GM23248 (cell line): ENCODE measurements at regions not wholly inside any gene's neighbourhood (a gene's known extent, or its start where the extent isn't known, plus 50 kb on each side); places are given as distances from the start of the nearest gene placed in this dataset.

Experiments
- DNase-seq: peaks from one replicate; pipeline ENCODE4 v3.0.0-alpha.2; 2015
- H2AFZ ChIP-seq: fragments of 200-600 bp; sonication (generic); 2 replicates; pipeline ENCODE4 v1.6.1; 2016; ENCODE audit warnings: antibody characterized with exemption
- H3F3A ChIP-seq: fragments of 200-600 bp; sonication (generic); 2 replicates; pipeline ENCODE4 v1.6.1; 2016; ENCODE audit warnings: mild to moderate bottlenecking, antibody characterized with exemption, mixed run types; ENCODE audit not compliant: insufficient read depth
- H3K27ac ChIP-seq: fragments of 200-600 bp; sonication (generic); 2 replicates; pipeline ENCODE4 v1.5.1; 2016; ENCODE audit warnings: mild to moderate bottlenecking
- H3K27me3 ChIP-seq: fragments of 200-600 bp; sonication (generic); replicated peaks from 2 replicates; pipeline ENCODE4 v1.6.1; 2016; ENCODE audit warnings: mild to moderate bottlenecking; ENCODE audit not compliant: insufficient read depth
- H3K36me3 ChIP-seq: fragments of 200-600 bp; sonication (generic); 2 replicates; pipeline ENCODE4 v1.6.1; 2016; ENCODE audit warnings: low read depth, mild to moderate bottlenecking
- H3K4me1 ChIP-seq: fragments of 200-600 bp; sonication (generic); 2 replicates; pipeline ENCODE4 v1.6.1; 2016; ENCODE audit warnings: mild to moderate bottlenecking; ENCODE audit not compliant: insufficient read depth
- H3K4me2 ChIP-seq: fragments of 200-600 bp; sonication (generic); one replicate; pipeline ENCODE4 v1.6.1; 2016; ENCODE audit warnings: mild to moderate bottlenecking; ENCODE audit not compliant: unreplicated experiment
- H3K4me3 ChIP-seq: fragments of 200-600 bp; sonication (generic); 2 replicates; pipeline ENCODE4 v1.5.1; 2016; ENCODE audit warnings: mild to moderate bottlenecking
- H3K79me2 ChIP-seq: fragments of 200-600 bp; sonication (generic); 2 replicates; pipeline ENCODE4 v1.6.1; 2016; ENCODE audit warnings: mild to moderate bottlenecking; ENCODE audit not compliant: insufficient read depth
- H3K9ac ChIP-seq: fragments of 200-600 bp; sonication (generic); 2 replicates; pipeline ENCODE4 v1.6.1; 2016; ENCODE audit warnings: mild to moderate bottlenecking
- H3K9me2 ChIP-seq: fragments of 200-600 bp; sonication (generic); 2 replicates; pipeline ENCODE4 v1.6.1; 2016; ENCODE audit warnings: mixed run types, mild to moderate bottlenecking, moderate library complexity; ENCODE audit not compliant: insufficient read depth
- H3K9me3 ChIP-seq: fragments of 200-600 bp; sonication (generic); one replicate; pipeline ENCODE4 v1.6.1; 2017; ENCODE audit warnings: low read depth
- H4K20me1 ChIP-seq: fragments of 200-600 bp; sonication (generic); 2 replicates; pipeline ENCODE4 v1.6.0; 2016; ENCODE audit not compliant: insufficient read depth
- EZH2 ChIP-seq: fragments of 200-600 bp; sonication (generic); IDR thresholded peaks from 2 replicates; pipeline ENCODE4 v1.6.1; 2018; ENCODE audit warnings: antibody characterized with exemption, mild to moderate bottlenecking; ENCODE audit not compliant: insufficient read depth, poor library complexity, severe bottlenecking
- EZH2phosphoT487 ChIP-seq: fragments of 200-600 bp; sonication (generic); IDR thresholded peaks from 2 replicates; pipeline ENCODE4 v1.6.1; 2018; ENCODE audit warnings: antibody characterized with exemption, moderate library complexity, mild to moderate bottlenecking, low read depth; ENCODE audit not compliant: insufficient read depth
- WGBS, 2 experiments: methylation state at CpG; one replicate each; pipeline ENCODE4 v1.1.6; 2015 to 2017; ENCODE audit warnings: low lambda C conversion rate in 2 of 2, low coverage in 1 of 2; ENCODE audit errors: missing lambda C conversion rate in 2 of 2; 5-methylcytosine and 5-hydroxymethylcytosine counted together
- in situ Hi-C: fragments of 300-500 bp; cut with MboI; formaldehyde crosslinking; loops from 2 replicates; pipeline ENCODE4 v1.15.0; 2020

GRCh38 chr20:40880063-40880728 is 148.4 kb upstream of the TOP1 start:
- Histone ChIP-seq H3K9me3 (no peaks in the 10 kb centered on the region), H3F3A (no peaks in the 10 kb centered on the region), H4K20me1 (no peaks in the 10 kb centered on the region), H3K36me3 (no peaks in the 10 kb centered on the region), H3K4me1 (no peaks in the 10 kb centered on the region), H2AFZ (no peak overlapping the region), H3K27me3 (no peaks in the 10 kb centered on the region; the same call in 1 of the 2 replicates), H3K27ac (no peak overlapping the region), H3K79me2 (no peaks in the 10 kb centered on the region), H3K4me2 (no peak overlapping the region), H3K4me3 (no peak overlapping the region), H3K9me2 (no peaks in the 10 kb centered on the region), H3K9ac (no peak overlapping the region)
- WGBS, 2 experiments, result 36 to 41% methylated on average over 3 of the region's 3 CpGs
- TF ChIP-seq EZH2, result no peak
- no peak for TF ChIP-seq EZH2phosphoT487
- DNase-seq, result no peak
- in situ Hi-C loops, result no loop called here

DNA sequence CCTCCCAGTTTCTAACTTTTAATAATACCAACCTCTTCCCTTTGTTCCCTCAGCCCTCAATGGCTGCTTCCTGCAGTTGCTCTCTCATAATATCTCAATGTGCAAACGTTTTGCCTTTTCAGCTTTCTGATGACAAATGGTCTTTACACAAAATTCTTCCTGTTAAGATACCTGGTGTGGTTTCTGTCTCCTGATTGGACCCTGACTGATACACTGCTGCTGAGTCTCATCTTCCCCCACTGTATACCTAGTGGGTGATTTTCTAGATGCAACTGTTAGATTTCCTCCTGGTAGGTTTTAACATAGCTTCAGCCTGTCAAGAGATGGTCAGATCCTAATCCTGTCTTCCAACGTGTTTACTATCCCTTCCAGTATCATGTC is 147.9 kb upstream of the TOP1 start:
- H3K4me2 ChIP-seq, result no peak overlapping the region
- no peaks in the 10 kb centered on the region for H3K36me3 ChIP-seq
- no peaks in the 10 kb centered on the region for H3K9me2 ChIP-seq
- no peaks in the 10 kb centered on the region for H3F3A ChIP-seq
- TF ChIP-seq EZH2phosphoT487, result no peak
- no peak for TF ChIP-seq EZH2
- no peaks in the 10 kb centered on the region for H4K20me1 ChIP-seq
- 13 to 22% methylated on average over 2 of the region's 2 CpGs for WGBS, 2 experiments
- H3K79me2 ChIP-seq, result no peaks in the 10 kb centered on the region
- no peak overlapping the region for H3K9ac ChIP-seq
- no peak overlapping the region for H3K27ac ChIP-seq
- H3K4me3 ChIP-seq, result no peak overlapping the region
- in situ Hi-C loops, result no loop called here
- H3K4me1 ChIP-seq, result no peaks in the 10 kb centered on the region
- H3K27me3 ChIP-seq, result no peaks in the 10 kb centered on the region; the same call in 1 of the 2 replicates
- H3K9me3 ChIP-seq, result no peaks in the 10 kb centered on the region
- DNase-seq, result no peak
- no peak overlapping the region for H2AFZ ChIP-seq

DNA sequence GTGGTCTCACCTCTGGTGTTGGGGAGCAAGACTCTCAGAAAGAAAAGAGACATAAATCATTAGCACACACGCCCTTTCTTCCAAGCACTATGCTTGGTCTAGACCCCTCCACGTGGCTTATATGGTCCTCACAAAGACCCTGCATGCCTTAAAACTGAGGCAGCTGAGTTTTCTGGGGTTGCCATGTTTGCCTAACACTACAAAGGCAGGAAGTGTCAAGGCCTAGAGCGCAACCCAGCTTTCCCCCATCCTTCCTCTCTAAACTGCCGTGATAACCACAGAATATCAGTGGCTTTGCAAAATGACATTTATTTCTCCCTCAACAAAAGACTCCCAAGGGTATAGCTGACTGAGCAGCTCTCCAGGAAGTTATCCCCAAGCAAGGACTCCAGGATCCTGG is 146.5 kb upstream of the TOP1 start:
- H3K4me1 ChIP-seq, result no peaks in the 10 kb centered on the region
- no peaks in the 10 kb centered on the region; the same call in 1 of the 2 replicates for H3K27me3 ChIP-seq
- in situ Hi-C loops, result no loop called here
- no peaks in the 10 kb centered on the region for H3K9me3 ChIP-seq
- no peaks in the 10 kb centered on the region for H3K9me2 ChIP-seq
- no peaks in the 10 kb centered on the region for H4K20me1 ChIP-seq
- H3K27ac ChIP-seq, result no peak overlapping the region
- H3K79me2 ChIP-seq, result no peaks in the 10 kb centered on the region
- H3K4me2 ChIP-seq, result no peak overlapping the region
- H3F3A ChIP-seq, result no peaks in the 10 kb centered on the region
- no peak overlapping the region for H3K4me3 ChIP-seq
- H2AFZ ChIP-seq, result no peak overlapping the region
- no peak for DNase-seq
- H3K9ac ChIP-seq, result no peak overlapping the region
- TF ChIP-seq EZH2phosphoT487, result no peak
- no peak for TF ChIP-seq EZH2
- 59 to 65% methylated on average over 4 of the region's 4 CpGs for WGBS, 2 experiments
- no peaks in the 10 kb centered on the region for H3K36me3 ChIP-seq

GRCh38 chr20:40883097-40883496 is 145.5 kb upstream of the TOP1 start:
- Histone ChIP-seq H3K4me1 (no peaks in the 10 kb centered on the region), H3K27me3 (no peaks in the 10 kb centered on the region; the same call in 1 of the 2 replicates), H3K4me2 (no peak overlapping the region), H3K79me2 (no peaks in the 10 kb centered on the region), H3K9me2 (no peaks in the 10 kb centered on the region), H3K9ac (no peak overlapping the region), H2AFZ (no peak overlapping the region), H4K20me1 (no peaks in the 10 kb centered on the region), H3K36me3 (no peaks in the 10 kb centered on the region), H3K4me3 (no peak overlapping the region), H3K9me3 (no peaks in the 10 kb centered on the region), H3K27ac (no peak overlapping the region), H3F3A (no peaks in the 10 kb centered on the region)
- WGBS, 2 experiments, result 0% methylated on average over 2 of the region's 2 CpGs
- in situ Hi-C loops, result no loop called here
- TF ChIP-seq EZH2phosphoT487, result no peak
- TF ChIP-seq EZH2, result no peak
- DNase-seq, result no peak
